Osteocyte (in vitro differentiated cells): ENCODE measurements at regions not wholly inside any gene's neighbourhood (a gene's known extent, or its start where the extent isn't known, plus 50 kb on each side); places are given as distances from the start of the nearest gene placed in this dataset.

Experiments used
- DNase-seq: peaks from one replicate; pipeline ENCODE4 v3.0.0; 2021; ENCODE audit warnings: mixed read lengths; ENCODE audit not compliant: unreplicated experiment; ENCODE audit errors: extremely low spot score
- H3K27ac Mint-ChIP-seq: one replicate; pipeline ENCODE4 v1.8.0; 2021; ENCODE audit warnings: mild to moderate bottlenecking, mixed read lengths; ENCODE audit not compliant: unreplicated experiment
- H3K27me3 Mint-ChIP-seq: one replicate; pipeline ENCODE4 v1.8.0; 2021; ENCODE audit warnings: mixed read lengths; ENCODE audit not compliant: unreplicated experiment
- H3K36me3 Mint-ChIP-seq: one replicate; pipeline ENCODE4 v1.8.0; 2021; ENCODE audit warnings: mixed read lengths; ENCODE audit not compliant: unreplicated experiment
- H3K4me1 Mint-ChIP-seq: one replicate; pipeline ENCODE4 v1.8.0; 2021; ENCODE audit warnings: mixed read lengths; ENCODE audit not compliant: unreplicated experiment
- H3K4me3 Mint-ChIP-seq: one replicate; pipeline ENCODE4 v1.8.0; 2021; ENCODE audit warnings: mild to moderate bottlenecking, moderate library complexity, mixed read lengths; ENCODE audit not compliant: unreplicated experiment
- H3K9me3 Mint-ChIP-seq: one replicate; pipeline ENCODE4 v1.8.0; 2021; ENCODE audit warnings: mixed read lengths; ENCODE audit not compliant: unreplicated experiment
- CTCF ChIP-seq: fragments of 200-600 bp; sonication (generic); IDR thresholded peaks from 2 replicates; pipeline ENCODE4 v1.5.0; 2021; ENCODE audit warnings: antibody characterized with exemption, mild to moderate bottlenecking, moderate library complexity

- Mint-ChIP-seq H3K9me3 (no peaks in the 10 kb centered on the region), H3K4me3 (no peak overlapping the region), H3K27me3 (peaks cover 19% of the 10 kb centered on the region), H3K4me1 (no peaks in the 10 kb centered on the region), H3K36me3 (no peaks in the 10 kb centered on the region), H3K27ac (no peak overlapping the region)
- TF ChIP-seq CTCF = no peak
- no peak for DNase-seq
Observed at GRCh38 chr11:105399511-105399910, 210.4 kb upstream of the GRIA4 start.

GRCh38 chr11:105398636-105399035 lies 211.2 kb upstream of the GRIA4 start:
- no peak overlapping the region for H3K4me3 Mint-ChIP-seq
- H3K27ac Mint-ChIP-seq = no peak overlapping the region
- H3K36me3 Mint-ChIP-seq = no peaks in the 10 kb centered on the region
- no peak for TF ChIP-seq CTCF
- H3K9me3 Mint-ChIP-seq = no peaks in the 10 kb centered on the region
- no peak for DNase-seq
- peaks cover 19% of the 10 kb centered on the region for H3K27me3 Mint-ChIP-seq
- no peaks in the 10 kb centered on the region for H3K4me1 Mint-ChIP-seq

- peaks cover 1% of the 10 kb centered on the region for H3K27me3 Mint-ChIP-seq
- no peaks in the 10 kb centered on the region for H3K36me3 Mint-ChIP-seq
- no peak for TF ChIP-seq CTCF
Observed at GRCh38 chr11:105393326-105393725, 216.5 kb upstream of the GRIA4 start.

GRCh38 chr11:105392556-105392955 lies 217.3 kb upstream of the GRIA4 start:
- Mint-ChIP-seq H3K27me3 (no peaks in the 10 kb centered on the region), H3K36me3 (no peaks in the 10 kb centered on the region), H3K4me1 (no peaks in the 10 kb centered on the region), H3K9me3 (no peaks in the 10 kb centered on the region), H3K4me3 (no peak overlapping the region), H3K27ac (no peak overlapping the region)
- TF ChIP-seq CTCF = no peak
- no peak for DNase-seq

More at GRCh38 chr11:105393326-105393725, 216.5 kb upstream of the GRIA4 start:
- Mint-ChIP-seq H3K9me3 (no peaks in the 10 kb centered on the region), H3K4me1 (no peaks in the 10 kb centered on the region), H3K4me3 (no peak overlapping the region), H3K27ac (no peak overlapping the region)
- DNase-seq = no peak

- no peak for TF ChIP-seq CTCF
- Mint-ChIP-seq H3K27me3 (no peaks in the 10 kb centered on the region), H3K9me3 (no peaks in the 10 kb centered on the region), H3K27ac (no peak overlapping the region), H3K4me3 (no peak overlapping the region), H3K4me1 (no peaks in the 10 kb centered on the region), H3K36me3 (no peaks in the 10 kb centered on the region)
- no peak for DNase-seq
Observed at GRCh38 chr11:105389952-105390351, 219.9 kb upstream of the GRIA4 start.
